H9 (cell line): ENCODE measurements at regions not wholly inside any gene's neighbourhood (a gene's known extent, or its start where the extent isn't known, plus 50 kb on each side); places are given as distances from the start of the nearest gene placed in this dataset.

Experiments used
- DNase-seq: peaks from one replicate; pipeline ENCODE4 v3.0.0-alpha.2; 2017
- H2AFZ ChIP-seq: one replicate; pipeline ENCODE4 v1.6.1; 2013; ENCODE audit warnings: mild to moderate bottlenecking, low read length, control low read depth, moderate library complexity
- H2AK5ac ChIP-seq: 2 replicates; pipeline ENCODE4 v1.6.1; 2013; ENCODE audit warnings: low read length, control low read depth, mixed read lengths; ENCODE audit not compliant: insufficient read length
- H2BK120ac ChIP-seq: one replicate; pipeline ENCODE4 v1.6.1; 2013; ENCODE audit warnings: low read depth, mild to moderate bottlenecking, low read length, control low read depth, inconsistent platforms; ENCODE audit not compliant: poor library complexity, severe bottlenecking
- H2BK12ac ChIP-seq: 2 replicates; pipeline ENCODE4 v1.6.1; 2013; ENCODE audit warnings: low read length, control low read depth, mixed read lengths, low read depth; ENCODE audit not compliant: insufficient read length
- H2BK15ac ChIP-seq: 2 replicates; pipeline ENCODE4 v1.6.1; 2013; ENCODE audit warnings: low read depth, low read length, control low read depth
- H2BK20ac ChIP-seq: one replicate; pipeline ENCODE4 v1.6.1; 2013; ENCODE audit warnings: low read depth, mild to moderate bottlenecking, low read length, control low read depth, inconsistent platforms; ENCODE audit not compliant: poor library complexity, severe bottlenecking
- H2BK5ac ChIP-seq: 2 replicates; pipeline ENCODE4 v1.6.1; 2013; ENCODE audit warnings: low read length, control low read depth, mixed read lengths; ENCODE audit not compliant: insufficient read length
- H3K14ac ChIP-seq: 2 replicates; pipeline ENCODE4 v1.6.1; 2013; ENCODE audit warnings: low read length, control low read depth; ENCODE audit not compliant: insufficient read depth
- H3K18ac ChIP-seq: 2 replicates; pipeline ENCODE4 v1.6.1; 2013; ENCODE audit warnings: low read depth, mild to moderate bottlenecking, mixed read lengths, low read length, control low read depth; ENCODE audit not compliant: insufficient read length
- H3K23ac ChIP-seq: 2 replicates; pipeline ENCODE4 v1.6.1; 2013; ENCODE audit warnings: low read length, control low read depth, mixed read lengths, low read depth; ENCODE audit not compliant: insufficient read length
- H3K23me2 ChIP-seq: 2 replicates; pipeline ENCODE4 v1.6.1; 2013; ENCODE audit warnings: low read depth, mild to moderate bottlenecking, mixed read lengths, low read length, control low read depth; ENCODE audit not compliant: insufficient read length, poor library complexity, severe bottlenecking
- H3K27ac ChIP-seq: 2 replicates; pipeline ENCODE4 v1.5.1; 2013; ENCODE audit warnings: low read length, control low read depth, mixed read lengths, low read depth; ENCODE audit not compliant: insufficient read length
- H3K27me3 ChIP-seq: 2 replicates; pipeline ENCODE4 v1.6.1; 2013; ENCODE audit warnings: low read length, control low read depth, inconsistent platforms; ENCODE audit not compliant: insufficient read depth
- H3K4ac ChIP-seq: 2 replicates; pipeline ENCODE4 v1.6.1; 2013; ENCODE audit warnings: low read depth, mild to moderate bottlenecking, control low read depth, inconsistent platforms, low read length, moderate library complexity
- H3K4me1 ChIP-seq: 2 replicates; pipeline ENCODE4 v1.6.1; 2013; ENCODE audit warnings: low read length, control low read depth, inconsistent platforms; ENCODE audit not compliant: insufficient read depth
- H3K4me2 ChIP-seq: 2 replicates; pipeline ENCODE4 v1.6.1; 2013; ENCODE audit warnings: low read length, control low read depth, mixed read lengths; ENCODE audit not compliant: insufficient read length, insufficient read depth
- H3K56ac ChIP-seq: 2 replicates; pipeline ENCODE4 v1.6.1; 2013; ENCODE audit warnings: low read depth, mild to moderate bottlenecking, mixed read lengths, low read length, control low read depth; ENCODE audit not compliant: insufficient read length
- H3K79me1 ChIP-seq: 2 replicates; pipeline ENCODE4 v1.6.1; 2013; ENCODE audit warnings: low read depth, mild to moderate bottlenecking, moderate library complexity, low read length, control low read depth, inconsistent platforms; ENCODE audit not compliant: insufficient read depth, poor library complexity, severe bottlenecking
- H3K79me2 ChIP-seq: 2 replicates; pipeline ENCODE4 v1.6.1; 2013; ENCODE audit warnings: low read length, control low read depth, inconsistent platforms; ENCODE audit not compliant: insufficient read depth
- H3K9ac ChIP-seq: 2 replicates; pipeline ENCODE4 v1.6.1; 2013; ENCODE audit warnings: low read length, control low read depth, mixed read lengths; ENCODE audit not compliant: insufficient read length; ENCODE audit errors: extremely low read depth
- H3K9me3 ChIP-seq: one replicate; pipeline ENCODE4 v1.6.1; 2013; ENCODE audit warnings: low read depth, low read length, inconsistent platforms; ENCODE audit not compliant: control insufficient read depth
- H3T11ph ChIP-seq: one replicate; pipeline ENCODE4 v1.6.1; 2013; ENCODE audit warnings: mild to moderate bottlenecking, low read length, control low read depth, inconsistent platforms
- H4K20me1 ChIP-seq: one replicate; pipeline ENCODE4 v1.6.1; 2013; ENCODE audit not compliant: control insufficient read depth, insufficient read length, insufficient read depth
- H4K5ac ChIP-seq: 2 replicates; pipeline ENCODE4 v1.6.1; 2013; ENCODE audit warnings: low read depth, mild to moderate bottlenecking, mixed read lengths, low read length, control low read depth; ENCODE audit not compliant: insufficient read length
- H4K8ac ChIP-seq: replicated peaks from 2 replicates; pipeline ENCODE4 v1.6.1; 2013; ENCODE audit warnings: low read length, control low read depth, mixed read lengths, low read depth; ENCODE audit not compliant: insufficient read length
- H4K91ac ChIP-seq: 2 replicates; pipeline ENCODE4 v1.6.1; 2013; ENCODE audit warnings: low read depth, mild to moderate bottlenecking, moderate library complexity, mixed read lengths, low read length, control low read depth; ENCODE audit not compliant: insufficient read length
- H3K27ac Mint-ChIP-seq, 3 experiments: 2 replicates in 2 of 3; 3 replicates in 1 of 3; pipeline ENCODE4 v1.8.0; 2020 to 2021; ENCODE audit warnings: mixed read lengths in 3 of 3, mild to moderate bottlenecking in 1 of 3, moderate library complexity in 1 of 3
- H3K27me3 Mint-ChIP-seq: 2 replicates; pipeline ENCODE4 v1.8.0; 2021; ENCODE audit warnings: low read depth, mild to moderate bottlenecking, moderate library complexity, mixed read lengths
- H3K36me3 Mint-ChIP-seq, 3 experiments: 2 replicates in 2 of 3; 3 replicates in 1 of 3; pipeline ENCODE4 v1.8.0; 2020 to 2021; ENCODE audit warnings: low read depth in 3 of 3, mixed read lengths in 3 of 3; ENCODE audit not compliant: insufficient read depth in 1 of 3
- H3K4me1 Mint-ChIP-seq, 2 experiments: 2 replicates each; pipeline ENCODE4 v1.8.0; 2020; ENCODE audit warnings: mixed read lengths in 2 of 2
- H3K4me3 Mint-ChIP-seq, 2 experiments: 2 replicates in 1 of 2; 3 replicates in 1 of 2; pipeline ENCODE4 v1.8.0; 2020 to 2021; ENCODE audit warnings: mild to moderate bottlenecking in 2 of 2, mixed read lengths in 2 of 2, moderate library complexity in 1 of 2
- H3K9me3 Mint-ChIP-seq, 2 experiments: 2 replicates in 1 of 2; 3 replicates in 1 of 2; pipeline ENCODE4 v1.8.0; 2020; ENCODE audit warnings: mild to moderate bottlenecking in 2 of 2, mixed read lengths in 2 of 2, moderate library complexity in 1 of 2
- CTCF ChIP-seq: fragments of 200-600 bp; sonication (generic); conservative IDR thresholded peaks from 3 replicates; pipeline ENCODE4 v1.8.0; 2021; ENCODE audit warnings: antibody characterized with exemption, mild to moderate bottlenecking
- WGBS: extraction: QIAGEN DNeasy Blood & Tissue Kit; methylation state at CpG from one replicate; pipeline ENCODE4 v1.1.7; 2013; ENCODE audit warnings: missing lambda C conversion rate, low lambda C conversion rate, mixed read lengths; ENCODE audit not compliant: insufficient read length; ENCODE audit errors: extremely low coverage; 5-methylcytosine and 5-hydroxymethylcytosine counted together

DNA sequence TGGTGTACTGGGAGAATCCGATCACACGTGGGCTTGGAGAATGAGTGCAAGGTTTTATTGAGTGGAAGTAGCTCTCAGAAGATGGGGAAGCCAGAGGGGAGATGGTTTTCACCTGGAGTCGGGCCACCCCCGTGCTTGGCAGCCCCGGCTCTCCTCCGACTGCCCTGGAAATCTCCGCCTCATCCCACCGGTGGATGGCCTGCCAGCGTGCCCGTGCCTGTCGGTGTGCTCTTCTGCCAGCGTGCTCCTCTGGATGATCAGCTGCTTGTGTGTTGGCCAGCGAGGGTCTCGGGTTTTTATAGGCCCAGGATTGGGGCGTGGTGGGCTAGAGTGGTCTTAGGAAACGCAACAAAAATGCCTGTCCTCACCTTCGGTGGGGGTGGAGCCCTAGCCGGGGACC is 368.0 kb downstream of the FAT4 start:
- H3K9ac ChIP-seq, result no peak overlapping the region
- H2BK20ac ChIP-seq, result no peak overlapping the region
- no peaks in the 10 kb centered on the region for H3K79me1 ChIP-seq
- Mint-ChIP-seq H3K36me3 (peaks cover 0 to 1% (median 0%) of the 10 kb centered on the region in 3 experiments; a peak in 1 of 7 replicates), H3K27me3 (no peaks in the 10 kb centered on the region), H3K27ac (no peak overlapping the region; a peak in 1 of 7 replicates), H3K4me1 (peaks cover 7 to 14% of the 10 kb centered on the region in 2 experiments; a peak in 2 of 4 replicates), H3K9me3 (no peaks in the 10 kb centered on the region), H3K4me3 (no peak overlapping the region)
- H2BK5ac ChIP-seq, result no peak overlapping the region
- H3K23me2 ChIP-seq, result no peaks in the 10 kb centered on the region
- H4K8ac ChIP-seq, result no peak overlapping the region
- no peak overlapping the region for H3K23ac ChIP-seq
- H4K20me1 ChIP-seq, result no peaks in the 10 kb centered on the region
- DNase-seq, result no peak
- no peaks in the 10 kb centered on the region for H3K27me3 ChIP-seq
- H2AFZ ChIP-seq, result no peak overlapping the region
- H2AK5ac ChIP-seq, result no peak overlapping the region
- H3T11ph ChIP-seq, result no peak overlapping the region
- H4K5ac ChIP-seq, result no peak overlapping the region
- no peaks in the 10 kb centered on the region for H3K9me3 ChIP-seq
- no peaks in the 10 kb centered on the region for H3K79me2 ChIP-seq
- H3K56ac ChIP-seq, result no peak overlapping the region
- no peak overlapping the region for H2BK15ac ChIP-seq
- H3K18ac ChIP-seq, result no peak overlapping the region
- peaks cover 5% of the 10 kb centered on the region; the same call in 1 of the 2 replicates for H3K4me1 ChIP-seq
- H3K4ac ChIP-seq, result no peak overlapping the region
- no peak overlapping the region for H4K91ac ChIP-seq
- no peak overlapping the region; the same call in 1 of the 2 replicates for H3K14ac ChIP-seq
- no peak overlapping the region for H2BK12ac ChIP-seq
- H3K27ac ChIP-seq, result no peak overlapping the region
- no peak for TF ChIP-seq CTCF
- no peak overlapping the region for H3K4me2 ChIP-seq
- no CpG with 5 or more reads among the region's 18 CpGs for WGBS
- H2BK120ac ChIP-seq, result no peak overlapping the region
